Activated CD8-positive, alpha-beta memory T cell treated with anti-CD3 and anti-CD28 coated beads, Interleukin-2, amount 50 U/mL, for 24 hours (primary cell): ENCODE measurements at regions not wholly inside any gene's neighbourhood (a gene's known extent, or its start where the extent isn't known, plus 50 kb on each side); places are given as distances from the start of the nearest gene placed in this dataset.
"Not testable (repeated sequence)": the region's sequence is repeated elsewhere in the genome, so short reads cannot be mapped to it uniquely, and the experiment has no call there.

ENCODE experiments used
- DNase-seq: peaks from one replicate; pipeline ENCODE4 v3.0.0-alpha.2; 2020; ENCODE audit errors: extremely low read depth

GRCh38 chr12:76664731-76665130 is 99.2 kb upstream of the ZDHHC17 start:
- DNase-seq, result no peak

GRCh38 chr12:76666290-76666835 is 97.6 kb upstream of the ZDHHC17 start:
- DNase-seq, result no peak

- no peak for DNase-seq
Measured at GRCh38 chr12:76669981-76670380, 93.9 kb upstream of the ZDHHC17 start.

- DNase-seq, result no peak
Measured at GRCh38 chr12:76670776-76671175, 93.1 kb upstream of the ZDHHC17 start.

- no peak for DNase-seq
Measured at GRCh38 chr12:76674669-76675315, 89.1 kb upstream of the ZDHHC17 start.

- DNase-seq, result not testable (repeated sequence)
Measured at GRCh38 chr12:76676261-76676660, 87.7 kb upstream of the ZDHHC17 start.

GRCh38 chr12:76678992-76679391 is 84.9 kb upstream of the ZDHHC17 start:
- no peak for DNase-seq

GRCh38 chr12:76679778-76680177 is 84.1 kb upstream of the ZDHHC17 start:
- no peak for DNase-seq

- no peak for DNase-seq
Measured at GRCh38 chr12:76680940-76681339, 83.0 kb upstream of the ZDHHC17 start.

GRCh38 chr12:76685246-76685678 is 78.7 kb upstream of the ZDHHC17 start:
- no peak for DNase-seq

GRCh38 chr12:76687981-76688380 is 75.9 kb upstream of the ZDHHC17 start:
- DNase-seq, result no peak

- no peak for DNase-seq
Measured at GRCh38 chr12:76688631-76689030, 75.3 kb upstream of the ZDHHC17 start.

GRCh38 chr12:76690921-76691700 is 72.8 kb upstream of the ZDHHC17 start:
- no peak for DNase-seq

GRCh38 chr12:76692846-76693245 is 71.1 kb upstream of the ZDHHC17 start:
- no peak for DNase-seq

GRCh38 chr12:76694369-76694768 is 69.5 kb upstream of the ZDHHC17 start:
- DNase-seq, result no peak

- no peak for DNase-seq
Measured at GRCh38 chr12:76696186-76696585, 67.7 kb upstream of the ZDHHC17 start.

- no peak for DNase-seq
Measured at GRCh38 chr12:76697849-76698248, 66.1 kb upstream of the ZDHHC17 start.

- no peak for DNase-seq
Measured at GRCh38 chr12:76698316-76698715, 65.6 kb upstream of the ZDHHC17 start.

- DNase-seq, result no peak
Measured at GRCh38 chr12:76698966-76699365, 64.9 kb upstream of the ZDHHC17 start.

GRCh38 chr12:76701690-76702089 is 62.2 kb upstream of the ZDHHC17 start:
- DNase-seq, result no peak

- no peak for DNase-seq
Measured at GRCh38 chr12:76702946-76703345, 61.0 kb upstream of the ZDHHC17 start.

GRCh38 chr12:76704693-76705092 is 59.2 kb upstream of the ZDHHC17 start:
- DNase-seq, result no peak

- no peak for DNase-seq
Measured at GRCh38 chr12:76706101-76706500, 57.8 kb upstream of the ZDHHC17 start.
